ENCODE measurements at regions not wholly inside any gene's neighbourhood (a gene's known extent, or its start where the extent isn't known, plus 50 kb on each side); places are given as distances from the start of the nearest gene placed in this dataset.

GRCh38 chr4:180528003-180528402 is 1715.2 kb upstream of the TENM3 start:
- Histone ChIP-seq H3K4me3 (replicated peaks; ENCODE audit: low read depth, low read length) (no peak overlapping the region), H3K36me3 (ENCODE audit: control insufficient read depth, insufficient read depth, low read length) (no peaks in the 10 kb centered on the region), H3K27me3 (replicated peaks; ENCODE audit: control insufficient read depth, insufficient read depth, low read length) (no peaks in the 10 kb centered on the region)
- DNase-seq (ENCODE audit: extremely low read depth, insufficient read length) = no peak
- TF ChIP-seq, protein P1, sequence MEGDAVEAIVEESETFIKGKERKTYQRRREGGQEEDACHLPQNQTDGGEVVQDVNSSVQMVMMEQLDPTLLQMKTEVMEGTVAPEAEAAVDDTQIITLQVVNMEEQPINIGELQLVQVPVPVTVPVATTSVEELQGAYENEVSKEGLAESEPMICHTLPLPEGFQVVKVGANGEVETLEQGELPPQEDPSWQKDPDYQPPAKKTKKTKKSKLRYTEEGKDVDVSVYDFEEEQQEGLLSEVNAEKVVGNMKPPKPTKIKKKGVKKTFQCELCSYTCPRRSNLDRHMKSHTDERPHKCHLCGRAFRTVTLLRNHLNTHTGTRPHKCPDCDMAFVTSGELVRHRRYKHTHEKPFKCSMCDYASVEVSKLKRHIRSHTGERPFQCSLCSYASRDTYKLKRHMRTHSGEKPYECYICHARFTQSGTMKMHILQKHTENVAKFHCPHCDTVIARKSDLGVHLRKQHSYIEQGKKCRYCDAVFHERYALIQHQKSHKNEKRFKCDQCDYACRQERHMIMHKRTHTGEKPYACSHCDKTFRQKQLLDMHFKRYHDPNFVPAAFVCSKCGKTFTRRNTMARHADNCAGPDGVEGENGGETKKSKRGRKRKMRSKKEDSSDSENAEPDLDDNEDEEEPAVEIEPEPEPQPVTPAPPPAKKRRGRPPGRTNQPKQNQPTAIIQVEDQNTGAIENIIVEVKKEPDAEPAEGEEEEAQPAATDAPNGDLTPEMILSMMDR (IDR thresholded peaks at IDR 0.05; ENCODE audit: insufficient read depth, low read length, poor library complexity, severe bottlenecking) = no peak

GRCh38 chr4:180530787-180531186 is 1712.4 kb upstream of the TENM3 start:
- no peak for DNase-seq (ENCODE audit: extremely low read depth, insufficient read length)
- no peaks in the 10 kb centered on the region for H3K27me3 ChIP-seq (replicated peaks; ENCODE audit: control insufficient read depth, insufficient read depth, low read length)
- no peaks in the 10 kb centered on the region for H3K36me3 ChIP-seq (ENCODE audit: control insufficient read depth, insufficient read depth, low read length)
- H3K4me3 ChIP-seq (replicated peaks; ENCODE audit: low read depth, low read length) = no peak overlapping the region
- TF ChIP-seq, protein P1 (IDR thresholded peaks at IDR 0.05; ENCODE audit: insufficient read depth, low read length, poor library complexity, severe bottlenecking) = no peak

DNA sequence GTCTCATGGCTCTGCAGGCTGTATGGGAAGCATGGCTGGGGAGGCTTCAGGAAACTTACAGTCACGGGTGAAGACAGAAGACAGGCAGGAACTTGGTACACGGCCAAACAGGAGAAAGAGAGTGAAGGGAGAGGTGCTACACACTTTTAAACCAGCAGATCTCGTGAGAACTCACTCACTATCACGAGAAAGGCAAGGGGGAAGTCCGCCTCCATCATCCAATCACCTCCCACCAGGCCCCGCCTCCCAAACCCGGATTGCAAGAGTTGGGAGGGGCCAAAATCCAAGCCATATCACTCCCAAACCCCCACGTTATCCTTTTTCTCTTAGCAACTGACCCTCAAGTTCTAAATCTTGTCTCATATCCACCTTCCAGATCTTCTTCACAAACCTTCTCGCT is 1710.5 kb upstream of the TENM3 start:
- TF ChIP-seq, protein P1 (IDR thresholded peaks at IDR 0.05; ENCODE audit: insufficient read depth, low read length, poor library complexity, severe bottlenecking) = no peak
- no peaks in the 10 kb centered on the region for H3K27me3 ChIP-seq (replicated peaks; ENCODE audit: control insufficient read depth, insufficient read depth, low read length)
- DNase-seq (ENCODE audit: extremely low read depth, insufficient read length) = no peak
- H3K4me3 ChIP-seq (replicated peaks; ENCODE audit: low read depth, low read length) = no peak overlapping the region
- no peaks in the 10 kb centered on the region for H3K36me3 ChIP-seq (ENCODE audit: control insufficient read depth, insufficient read depth, low read length)

- no peak for DNase-seq (ENCODE audit: extremely low read depth, insufficient read length)
- TF ChIP-seq, protein P1 (IDR thresholded peaks at IDR 0.05; ENCODE audit: insufficient read depth, low read length, poor library complexity, severe bottlenecking) = no peak
- no peak overlapping the region for H3K4me3 ChIP-seq (replicated peaks; ENCODE audit: low read depth, low read length)
Observed at GRCh38 chr4:180538384-180539057, 1704.7 kb upstream of the TENM3 start.

DNA sequence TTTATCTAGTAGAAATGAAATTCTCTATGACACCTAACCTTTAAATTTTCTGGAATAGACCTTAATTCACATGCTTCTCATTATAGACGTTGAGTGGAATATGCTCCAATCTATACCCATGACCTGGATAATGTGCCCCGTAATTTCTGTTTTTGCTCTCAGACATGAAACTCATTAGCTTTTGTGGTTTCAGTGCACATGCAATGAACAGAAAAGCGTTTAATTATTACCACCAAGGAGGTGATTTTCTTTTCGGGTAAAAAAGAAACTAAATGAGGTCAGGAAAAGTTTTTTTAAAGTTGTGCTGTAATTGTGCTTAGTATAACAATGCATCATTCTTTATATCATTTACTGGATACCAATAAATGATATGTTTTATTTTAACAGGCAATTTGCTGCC is 1703.9 kb upstream of the TENM3 start:
- H3K4me3 ChIP-seq (replicated peaks; ENCODE audit: low read depth, low read length) = no peak overlapping the region
- TF ChIP-seq, protein P1 (IDR thresholded peaks at IDR 0.05; ENCODE audit: insufficient read depth, low read length, poor library complexity, severe bottlenecking) = no peak
- H3K36me3 ChIP-seq (ENCODE audit: control insufficient read depth, insufficient read depth, low read length) = no peaks in the 10 kb centered on the region
- H3K27me3 ChIP-seq (replicated peaks; ENCODE audit: control insufficient read depth, insufficient read depth, low read length) = no peaks in the 10 kb centered on the region
- no peak for DNase-seq (ENCODE audit: extremely low read depth, insufficient read length)

More at GRCh38 chr4:180538384-180539057, 1704.7 kb upstream of the TENM3 start:
- Histone ChIP-seq H3K36me3 (ENCODE audit: control insufficient read depth, insufficient read depth, low read length) (no peaks in the 10 kb centered on the region), H3K27me3 (replicated peaks; ENCODE audit: control insufficient read depth, insufficient read depth, low read length) (no peaks in the 10 kb centered on the region)

DNA sequence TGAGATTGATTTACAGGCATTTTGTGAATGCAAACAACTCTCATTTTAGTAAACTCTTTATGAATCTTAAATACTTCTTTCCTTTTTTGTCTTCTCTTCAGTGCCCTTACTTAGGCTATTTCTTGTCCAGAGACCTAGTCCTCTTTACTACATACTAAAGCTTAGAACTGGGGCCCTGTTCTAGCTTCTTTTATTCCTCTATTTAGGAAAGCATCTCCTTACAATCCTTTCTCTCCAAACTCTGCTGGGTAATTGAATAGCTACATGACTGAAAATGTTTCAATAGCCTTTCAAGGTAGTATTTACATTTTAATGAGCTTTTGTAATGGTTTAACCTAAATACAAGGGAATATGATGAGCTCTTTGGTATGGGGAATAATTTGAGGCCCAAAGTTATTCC is 1701.5 kb upstream of the TENM3 start:
- no peak for DNase-seq (ENCODE audit: extremely low read depth, insufficient read length)
- TF ChIP-seq, protein P1 (IDR thresholded peaks at IDR 0.05; ENCODE audit: insufficient read depth, low read length, poor library complexity, severe bottlenecking) = no peak
- Histone ChIP-seq H3K27me3 (replicated peaks; ENCODE audit: control insufficient read depth, insufficient read depth, low read length) (no peaks in the 10 kb centered on the region), H3K4me3 (replicated peaks; ENCODE audit: low read depth, low read length) (no peak overlapping the region), H3K36me3 (ENCODE audit: control insufficient read depth, insufficient read depth, low read length) (no peaks in the 10 kb centered on the region)
